DND-41 (cell line): ENCODE measurements at regions not wholly inside any gene's neighbourhood (a gene's known extent, or its start where the extent isn't known, plus 50 kb on each side); places are given as distances from the start of the nearest gene placed in this dataset.
A peak's percentile ranks its signal among the peaks of the same experiment; 100 is the strongest.

Experiments used
- ATAC-seq: fragments of 200-7000 bp; cut with Tn5 transposase; 3 replicates; pipeline ENCODE4 v1.9.1; 2021; ENCODE audit warnings: low read depth; ENCODE audit not compliant: insufficient read depth
- DNase-seq: peaks from one replicate; pipeline ENCODE4 v3.0.0-alpha.2; 2020
- H2AFZ ChIP-seq: 2 replicates; pipeline ENCODE4 v1.6.0; 2012; ENCODE audit warnings: low read depth, low read length
- H3K27ac ChIP-seq: 2 replicates; pipeline ENCODE4 v1.5.1; 2012; ENCODE audit warnings: low read length, inconsistent platforms
- H3K27me3 ChIP-seq: fragments of 200-600 bp; sonication (generic); 2 replicates; pipeline ENCODE4 v1.6.0; 2012; ENCODE audit warnings: low read length, mild to moderate bottlenecking, inconsistent platforms; ENCODE audit not compliant: insufficient read depth, poor library complexity
- H3K36me3 ChIP-seq: 2 replicates; pipeline ENCODE4 v1.5.1; 2012; ENCODE audit warnings: low read length, inconsistent platforms; ENCODE audit not compliant: insufficient read depth
- H3K4me1 ChIP-seq: 2 replicates; pipeline ENCODE4 v1.5.1; 2012; ENCODE audit warnings: mild to moderate bottlenecking, low read length; ENCODE audit not compliant: insufficient read depth
- H3K4me2 ChIP-seq: 2 replicates; pipeline ENCODE4 v1.6.0; 2012; ENCODE audit warnings: mild to moderate bottlenecking, moderate library complexity, low read length, inconsistent platforms; ENCODE audit not compliant: insufficient read depth
- H3K4me3 ChIP-seq, 2 experiments: fragments of 200-600 bp in 1 of 2; shearing (Covaris generic) in 1 of 2; 2 replicates each; pipeline ENCODE4 v1.5.1; 2012 to 2016; ENCODE audit warnings: inconsistent platforms in 2 of 2, low read length in 2 of 2, mild to moderate bottlenecking in 2 of 2, low read depth in 1 of 2, moderate library complexity in 1 of 2
- H3K79me2 ChIP-seq: 2 replicates; pipeline ENCODE4 v1.6.0; 2012; ENCODE audit warnings: low read length, inconsistent platforms; ENCODE audit not compliant: insufficient read depth
- H3K9ac ChIP-seq: 2 replicates; pipeline ENCODE4 v1.6.0; 2012; ENCODE audit warnings: low read depth, mild to moderate bottlenecking, inconsistent platforms, low read length, moderate library complexity
- H3K9me3 ChIP-seq: 2 replicates; pipeline ENCODE4 v1.5.1; 2012; ENCODE audit warnings: low read length, moderate library complexity, mild to moderate bottlenecking, inconsistent platforms; ENCODE audit not compliant: insufficient read depth, severe bottlenecking
- H4K20me1 ChIP-seq: 2 replicates; pipeline ENCODE4 v1.6.0; 2012; ENCODE audit warnings: low read length; ENCODE audit not compliant: insufficient read depth
- EZH2 ChIP-seq: IDR thresholded peaks from 3 replicates; pipeline ENCODE4 v1.6.1; 2012; ENCODE audit warnings: borderline replicate concordance, low read depth, mild to moderate bottlenecking, moderate library complexity, low read length, inconsistent platforms; ENCODE audit not compliant: severe bottlenecking
- TF ChIP-seq, protein P1 (sequence below): IDR thresholded peaks from 2 replicates; pipeline ENCODE4 v1.5.1; 2012; ENCODE audit warnings: borderline replicate concordance, low read length, moderate library complexity, mild to moderate bottlenecking; ENCODE audit not compliant: poor library complexity, severe bottlenecking; ENCODE audit errors: extremely low read depth

DNA sequence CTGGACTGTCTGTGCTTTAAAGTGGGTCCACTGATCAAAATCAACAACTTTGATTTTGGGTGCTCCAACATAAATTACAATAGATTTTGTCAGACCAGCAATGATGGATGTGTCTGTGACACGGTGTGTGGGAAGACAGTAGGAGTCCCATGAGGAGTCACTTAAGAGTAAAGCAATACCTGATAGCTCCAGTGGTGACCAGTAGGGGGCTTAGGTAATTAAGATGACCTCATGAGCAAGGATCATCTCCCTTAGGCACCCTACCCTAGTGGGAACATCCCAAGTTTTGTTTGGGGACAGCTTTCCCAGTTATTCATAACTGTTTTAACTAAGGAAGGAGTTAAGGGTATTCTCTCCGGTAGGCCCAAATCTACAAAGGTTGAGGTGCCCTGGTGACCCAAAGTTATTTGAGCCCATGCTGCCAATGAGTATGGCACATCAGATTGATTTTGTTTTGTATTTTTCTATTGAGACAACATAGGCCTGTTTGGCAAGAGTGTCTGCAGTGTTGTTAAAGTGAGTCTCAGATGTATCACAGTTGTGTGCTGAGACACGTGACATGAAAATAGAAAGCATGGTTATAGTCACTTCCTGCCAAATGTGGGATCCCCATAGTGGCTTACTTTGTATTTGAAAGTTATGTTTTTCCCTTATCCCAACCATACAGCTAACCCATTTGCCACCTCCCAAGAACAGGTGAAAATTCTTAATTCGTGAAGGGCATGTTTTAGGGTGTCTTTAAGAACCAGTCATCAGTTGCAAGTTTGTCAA, 1337.6 kb upstream of the SLC39A10 start:
- no peak overlapping the region for H3K27ac ChIP-seq
- H3K27me3 ChIP-seq: no peaks in the 10 kb centered on the region
- no peaks in the 10 kb centered on the region for H4K20me1 ChIP-seq
- no peaks in the 10 kb centered on the region for H3K4me1 ChIP-seq
- no peaks in the 10 kb centered on the region for H3K79me2 ChIP-seq
- TF ChIP-seq, protein P1, sequence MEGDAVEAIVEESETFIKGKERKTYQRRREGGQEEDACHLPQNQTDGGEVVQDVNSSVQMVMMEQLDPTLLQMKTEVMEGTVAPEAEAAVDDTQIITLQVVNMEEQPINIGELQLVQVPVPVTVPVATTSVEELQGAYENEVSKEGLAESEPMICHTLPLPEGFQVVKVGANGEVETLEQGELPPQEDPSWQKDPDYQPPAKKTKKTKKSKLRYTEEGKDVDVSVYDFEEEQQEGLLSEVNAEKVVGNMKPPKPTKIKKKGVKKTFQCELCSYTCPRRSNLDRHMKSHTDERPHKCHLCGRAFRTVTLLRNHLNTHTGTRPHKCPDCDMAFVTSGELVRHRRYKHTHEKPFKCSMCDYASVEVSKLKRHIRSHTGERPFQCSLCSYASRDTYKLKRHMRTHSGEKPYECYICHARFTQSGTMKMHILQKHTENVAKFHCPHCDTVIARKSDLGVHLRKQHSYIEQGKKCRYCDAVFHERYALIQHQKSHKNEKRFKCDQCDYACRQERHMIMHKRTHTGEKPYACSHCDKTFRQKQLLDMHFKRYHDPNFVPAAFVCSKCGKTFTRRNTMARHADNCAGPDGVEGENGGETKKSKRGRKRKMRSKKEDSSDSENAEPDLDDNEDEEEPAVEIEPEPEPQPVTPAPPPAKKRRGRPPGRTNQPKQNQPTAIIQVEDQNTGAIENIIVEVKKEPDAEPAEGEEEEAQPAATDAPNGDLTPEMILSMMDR: peak; percentile 18
- TF ChIP-seq EZH2: no peak
- no peaks in the 10 kb centered on the region for H3K36me3 ChIP-seq
- peak; percentile 37; the same call in 1 of the 3 replicates for ATAC-seq
- DNase-seq: no peak
- H3K4me2 ChIP-seq: no peak overlapping the region
- H3K9ac ChIP-seq: no peak overlapping the region
- peaks cover 4% of the 10 kb centered on the region for H3K9me3 ChIP-seq
- H3K4me3 ChIP-seq: no peak overlapping the region
- H2AFZ ChIP-seq: no peak overlapping the region

DNA sequence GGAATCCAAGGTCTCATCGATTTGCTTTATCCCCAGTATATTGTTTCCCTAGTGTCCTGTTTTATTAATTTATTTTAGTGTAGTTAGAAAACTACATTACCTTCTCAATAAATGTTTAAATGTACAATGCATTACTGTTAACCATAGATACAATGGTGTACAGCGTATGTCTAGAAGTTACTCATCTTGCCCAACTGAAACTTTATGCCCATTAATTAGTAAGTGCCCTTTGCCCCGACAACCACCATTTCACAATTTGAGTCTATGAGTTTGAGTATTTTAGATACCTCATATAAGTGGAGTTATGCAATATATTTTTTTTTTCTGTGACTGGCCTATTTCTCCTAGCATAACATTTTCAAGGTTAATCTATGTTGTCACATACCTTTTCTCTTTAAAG, 1343.0 kb upstream of the SLC39A10 start:
- Histone ChIP-seq H3K27me3 (no peaks in the 10 kb centered on the region), H3K9ac (no peak overlapping the region), H2AFZ (no peak overlapping the region), H3K4me2 (no peak overlapping the region), H3K36me3 (no peaks in the 10 kb centered on the region), H3K27ac (no peak overlapping the region), H3K9me3 (no peaks in the 10 kb centered on the region), H3K79me2 (no peaks in the 10 kb centered on the region), H4K20me1 (no peaks in the 10 kb centered on the region), H3K4me3 (no peak overlapping the region), H3K4me1 (no peaks in the 10 kb centered on the region)
- ATAC-seq: no peak
- no peak for TF ChIP-seq EZH2
- TF ChIP-seq, protein P1: no peak
- no peak for DNase-seq

DNA sequence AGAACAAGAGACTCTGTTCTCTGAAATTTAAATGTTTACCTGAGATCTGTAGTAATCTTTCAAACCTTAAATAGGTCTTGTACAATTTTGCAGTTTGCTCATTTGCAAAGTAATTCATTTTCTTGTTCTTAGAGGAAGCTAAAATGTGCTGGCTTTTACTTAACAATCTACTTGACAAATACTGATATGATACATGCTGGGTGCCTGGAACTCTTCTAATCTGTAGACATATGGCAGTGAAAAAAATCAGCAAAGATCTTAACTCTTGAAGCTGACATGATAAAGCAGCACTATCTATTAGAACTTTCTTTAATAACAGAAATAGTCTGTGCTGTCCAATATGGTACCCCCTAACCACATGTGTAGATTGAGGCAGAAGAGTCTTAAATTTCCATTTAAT, 1352.8 kb upstream of the SLC39A10 start:
- no peak for DNase-seq
- no peak overlapping the region for H3K4me2 ChIP-seq
- no peak overlapping the region for H2AFZ ChIP-seq
- no peaks in the 10 kb centered on the region for H3K9me3 ChIP-seq
- no peak overlapping the region for H3K9ac ChIP-seq
- no peaks in the 10 kb centered on the region for H3K27me3 ChIP-seq
- no peaks in the 10 kb centered on the region for H3K36me3 ChIP-seq
- TF ChIP-seq, protein P1: no peak
- TF ChIP-seq EZH2: no peak
- H3K79me2 ChIP-seq: no peaks in the 10 kb centered on the region
- H3K27ac ChIP-seq: no peak overlapping the region
- H4K20me1 ChIP-seq: no peaks in the 10 kb centered on the region
- no peak overlapping the region for H3K4me3 ChIP-seq
- ATAC-seq: no peak
- no peaks in the 10 kb centered on the region for H3K4me1 ChIP-seq

GRCh38 chr2:194301946-194302345, 1355.1 kb upstream of the SLC39A10 start:
- Histone ChIP-seq H3K4me3 (no peak overlapping the region), H3K36me3 (no peaks in the 10 kb centered on the region), H3K27me3 (no peaks in the 10 kb centered on the region), H3K9ac (no peak overlapping the region), H3K9me3 (no peaks in the 10 kb centered on the region), H3K4me2 (no peak overlapping the region), H3K79me2 (no peaks in the 10 kb centered on the region), H4K20me1 (no peaks in the 10 kb centered on the region), H2AFZ (no peak overlapping the region), H3K27ac (no peak overlapping the region), H3K4me1 (no peaks in the 10 kb centered on the region)
- ATAC-seq (no peak), DNase-seq (no peak)
- TF ChIP-seq, protein P1: no peak
